Peyer's patch (tissue), 4 donors: ENCODE measurements at regions not wholly inside any gene's neighbourhood (a gene's known extent, or its start where the extent isn't known, plus 50 kb on each side); places are given as distances from the start of the nearest gene placed in this dataset.

ENCODE experiments used
- DNase-seq, 3 donors: peaks; one replicate each; pipeline ENCODE4 v3.0.0-alpha.2; 2017 to 2019
- H3K27ac ChIP-seq, 4 donors: fragments of 200-600 bp; sonication (generic); one replicate each; pipeline ENCODE4 v1.5.1; 2016 to 2019
- H3K27me3 ChIP-seq, 2 donors: fragments of 200-600 bp; sonication (generic); one replicate each; pipeline ENCODE4 v1.5.1; 2019
- H3K36me3 ChIP-seq, 3 donors: fragments of 200-600 bp; sonication (generic); one replicate each; pipeline ENCODE4 v1.5.1; 2016 to 2019
- H3K4me1 ChIP-seq, 4 donors: fragments of 200-600 bp; sonication (generic); one replicate each; pipeline ENCODE4 v1.5.1; 2016 to 2019
- H3K4me3 ChIP-seq, 4 donors: fragments of 200-600 bp; sonication (generic); 1 replicate in 3 of 4; 2 replicates in 1 of 4; pipeline ENCODE4 v1.5.1; 2016 to 2019; ENCODE audit warnings: mild to moderate bottlenecking in 1 of 4
- H3K9me3 ChIP-seq, 4 donors: fragments of 200-600 bp; sonication (generic); one replicate each; pipeline ENCODE4 v1.5.1; 2016 to 2019; ENCODE audit warnings: mild to moderate bottlenecking in 1 of 4
- POLR2A ChIP-seq, 2 donors: fragments of 450-650 bp; IDR thresholded peaks; one replicate each; pipeline ENCODE4 v1.5.1; 2017; ENCODE audit warnings: antibody characterized with exemption in 2 of 2, mild to moderate bottlenecking in 2 of 2, moderate library complexity in 2 of 2
- TF ChIP-seq, protein P1 (sequence below), 6 experiments: fragments of 450-650 bp in 4 of 6; fragments of 200-600 bp in 2 of 6; sonication (generic) in 1 of 6; IDR thresholded peaks; one replicate each; pipeline ENCODE4 v1.5.1; 2017 to 2019; ENCODE audit warnings: antibody characterized with exemption in 6 of 6, mild to moderate bottlenecking in 3 of 6, moderate library complexity in 1 of 6

GRCh38 chr18:27627927-27628326, 442.8 kb upstream of the CHST9 start:
- DNase-seq = no peak
- no peak for TF ChIP-seq POLR2A (IDR thresholded peaks at IDR 0.05)
- TF ChIP-seq, protein P1, sequence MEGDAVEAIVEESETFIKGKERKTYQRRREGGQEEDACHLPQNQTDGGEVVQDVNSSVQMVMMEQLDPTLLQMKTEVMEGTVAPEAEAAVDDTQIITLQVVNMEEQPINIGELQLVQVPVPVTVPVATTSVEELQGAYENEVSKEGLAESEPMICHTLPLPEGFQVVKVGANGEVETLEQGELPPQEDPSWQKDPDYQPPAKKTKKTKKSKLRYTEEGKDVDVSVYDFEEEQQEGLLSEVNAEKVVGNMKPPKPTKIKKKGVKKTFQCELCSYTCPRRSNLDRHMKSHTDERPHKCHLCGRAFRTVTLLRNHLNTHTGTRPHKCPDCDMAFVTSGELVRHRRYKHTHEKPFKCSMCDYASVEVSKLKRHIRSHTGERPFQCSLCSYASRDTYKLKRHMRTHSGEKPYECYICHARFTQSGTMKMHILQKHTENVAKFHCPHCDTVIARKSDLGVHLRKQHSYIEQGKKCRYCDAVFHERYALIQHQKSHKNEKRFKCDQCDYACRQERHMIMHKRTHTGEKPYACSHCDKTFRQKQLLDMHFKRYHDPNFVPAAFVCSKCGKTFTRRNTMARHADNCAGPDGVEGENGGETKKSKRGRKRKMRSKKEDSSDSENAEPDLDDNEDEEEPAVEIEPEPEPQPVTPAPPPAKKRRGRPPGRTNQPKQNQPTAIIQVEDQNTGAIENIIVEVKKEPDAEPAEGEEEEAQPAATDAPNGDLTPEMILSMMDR (IDR thresholded peaks at IDR 0.05) = no peak
- H3K9me3 ChIP-seq = no peaks in the 10 kb centered on the region
- no peaks in the 10 kb centered on the region for H3K4me1 ChIP-seq
- H3K27ac ChIP-seq = no peak overlapping the region
- H3K4me3 ChIP-seq = no peak overlapping the region
- H3K27me3 ChIP-seq = no peaks in the 10 kb centered on the region
- H3K36me3 ChIP-seq = no peaks in the 10 kb centered on the region

- no peak overlapping the region for H3K27ac ChIP-seq
- H3K4me1 ChIP-seq = no peaks in the 10 kb centered on the region
- no peaks in the 10 kb centered on the region for H3K36me3 ChIP-seq
Measured at GRCh38 chr18:27621236-27621890, 436.3 kb upstream of the CHST9 start.

DNA sequence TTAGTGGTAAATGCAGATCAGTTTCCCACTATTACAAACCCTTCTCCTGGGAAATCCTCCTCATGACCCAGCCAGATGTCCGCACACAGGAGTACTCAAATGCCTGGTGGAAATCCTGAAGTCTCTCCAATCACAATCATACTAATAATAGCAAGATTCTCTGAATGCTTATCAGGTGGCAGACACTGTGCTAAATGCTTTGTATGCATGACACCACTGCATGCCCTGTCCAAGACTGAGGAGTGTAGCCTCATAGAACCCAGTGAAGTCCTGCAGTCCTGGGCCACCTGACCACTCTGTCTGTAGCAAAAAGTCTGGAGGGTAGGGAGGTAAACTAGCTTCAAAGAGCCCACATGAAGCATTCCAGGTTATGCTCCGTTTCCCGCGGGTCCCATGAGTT, 434.8 kb upstream of the CHST9 start:
- H3K27me3 ChIP-seq = no peaks in the 10 kb centered on the region
- no peaks in the 10 kb centered on the region for H3K36me3 ChIP-seq
- H3K4me1 ChIP-seq = no peaks in the 10 kb centered on the region
- DNase-seq = no peak
- H3K27ac ChIP-seq = no peak overlapping the region
- H3K4me3 ChIP-seq = no peak overlapping the region
- TF ChIP-seq, protein P1 (IDR thresholded peaks at IDR 0.05) = no peak
- H3K9me3 ChIP-seq = no peaks in the 10 kb centered on the region

More at GRCh38 chr18:27621236-27621890, 436.3 kb upstream of the CHST9 start:
- DNase-seq = no peak
- Histone ChIP-seq H3K9me3 (no peaks in the 10 kb centered on the region), H3K4me3 (no peak overlapping the region), H3K27me3 (no peaks in the 10 kb centered on the region)
- TF ChIP-seq POLR2A (IDR thresholded peaks at IDR 0.05) = no peak
- TF ChIP-seq, protein P1 (IDR thresholded peaks at IDR 0.05) = no peak

DNA sequence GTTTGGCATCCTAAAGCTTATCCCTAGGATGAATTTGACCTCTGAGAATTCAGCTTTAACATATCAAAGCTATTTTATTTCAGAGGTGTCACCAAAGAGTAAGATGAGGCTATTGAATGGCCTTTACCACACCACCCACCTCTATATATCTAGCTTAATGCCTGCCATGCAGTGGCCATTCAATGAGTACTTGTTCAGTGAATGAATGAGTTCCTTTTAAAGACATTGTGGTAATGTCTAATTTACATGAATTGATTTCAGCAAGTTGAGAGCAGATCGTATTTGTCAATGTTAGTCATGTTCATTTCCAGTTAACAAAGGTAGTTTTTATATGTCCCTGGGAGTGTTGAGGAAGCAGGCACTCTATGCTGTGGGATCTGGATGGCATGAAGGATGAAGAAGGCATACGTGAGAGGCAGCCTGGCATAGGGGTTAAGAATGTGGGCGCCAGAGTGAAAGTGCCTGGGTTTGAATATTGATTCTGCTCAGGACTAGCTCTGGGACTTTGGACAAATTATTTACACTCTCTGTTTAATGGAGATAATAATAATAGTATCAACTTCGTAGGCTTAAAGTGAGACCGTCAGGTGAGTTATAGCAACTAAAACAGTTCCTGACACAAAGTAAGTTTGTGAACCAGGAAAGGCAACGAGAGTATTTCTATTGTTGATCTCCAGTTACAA, 434.1 kb upstream of the CHST9 start:
- H3K9me3 ChIP-seq = no peaks in the 10 kb centered on the region
- no peak overlapping the region for H3K4me3 ChIP-seq
- no peak for DNase-seq
- no peaks in the 10 kb centered on the region for H3K36me3 ChIP-seq
- H3K4me1 ChIP-seq = no peaks in the 10 kb centered on the region
- H3K27ac ChIP-seq = no peak overlapping the region
- TF ChIP-seq, protein P1 (IDR thresholded peaks at IDR 0.05) = no peak
- TF ChIP-seq POLR2A (IDR thresholded peaks at IDR 0.05) = no peak
- no peaks in the 10 kb centered on the region for H3K27me3 ChIP-seq

GRCh38 chr18:27616324-27616723, 431.2 kb upstream of the CHST9 start:
- Histone ChIP-seq H3K4me1 (no peaks in the 10 kb centered on the region), H3K9me3 (no peaks in the 10 kb centered on the region), H3K36me3 (no peaks in the 10 kb centered on the region), H3K27me3 (no peaks in the 10 kb centered on the region), H3K27ac (no peak overlapping the region), H3K4me3 (no peak overlapping the region)
- DNase-seq = no peak
- TF ChIP-seq POLR2A (IDR thresholded peaks at IDR 0.05) = no peak
- TF ChIP-seq, protein P1 (IDR thresholded peaks at IDR 0.05) = no peak
